Right lobe of liver (tissue), 6 donors: ENCODE measurements at regions not wholly inside any gene's neighbourhood (a gene's known extent, or its start where the extent isn't known, plus 50 kb on each side); places are given as distances from the start of the nearest gene placed in this dataset.

Experiments
- ATAC-seq, 4 donors: fragments of 200-7000 bp; cut with Tn5 transposase; one replicate each; pipeline ENCODE4 v1.9.1; 2020; ENCODE audit warnings: mild to moderate bottlenecking in 4 of 4, moderate library complexity in 4 of 4
- DNase-seq, 3 donors: peaks; one replicate each; pipeline ENCODE4 v3.0.0-alpha.2; 2020
- H3K27ac ChIP-seq, 3 donors: fragments of 200-600 bp; one replicate each; pipeline ENCODE4 v1.8.0; 2022
- H3K27me3 ChIP-seq, 2 donors: fragments of 200-600 bp; one replicate each; pipeline ENCODE4 v1.8.0; 2022
- H3K36me3 ChIP-seq, 4 donors: fragments of 200-600 bp; sonication (generic) in 1 of 4; one replicate each; pipeline versions ENCODE4 v1.5.1 to v1.8.0; 2017 to 2022; ENCODE audit warnings: control low read depth in 1 of 4
- H3K4me1 ChIP-seq, 4 donors: fragments of 200-600 bp; sonication (generic) in 1 of 4; one replicate each; pipeline versions ENCODE4 v1.5.1 to v1.8.0; 2017 to 2022; ENCODE audit warnings: control low read depth in 1 of 4
- H3K4me3 ChIP-seq, 3 donors: fragments of 200-600 bp; one replicate each; pipeline ENCODE4 v1.8.0; 2022
- H3K9me3 ChIP-seq, 4 donors: fragments of 200-600 bp; sonication (generic) in 1 of 4; one replicate each; pipeline versions ENCODE4 v1.5.1 to v1.8.0; 2017 to 2022; ENCODE audit warnings: control low read depth in 1 of 4
- CTCF ChIP-seq, 4 donors: fragments of 200-600 bp in 3 of 4; fragments of 450-650 bp in 1 of 4; IDR thresholded peaks; one replicate each; pipeline versions ENCODE4 v1.5.1 to v1.8.0; 2016 to 2022; ENCODE audit warnings: antibody characterized with exemption in 4 of 4, mild to moderate bottlenecking in 2 of 4
- POLR2A ChIP-seq: fragments of 450-650 bp; IDR thresholded peaks from one replicate; pipeline ENCODE4 v1.6.1; 2017; ENCODE audit warnings: antibody characterized with exemption, mild to moderate bottlenecking
- WGBS: methylation state at CpG from one replicate; pipeline ENCODE4 v1.1.6; 2018; ENCODE audit warnings: low coverage, low lambda C conversion rate; ENCODE audit not compliant: insufficient coverage; ENCODE audit errors: missing lambda C conversion rate; 5-methylcytosine and 5-hydroxymethylcytosine counted together
- intact Hi-C, 2 donors: fragments of 100-400 bp; cut with DNase I; formaldehyde crosslinking; loops; one replicate each; pipeline versions ENCODE4 v1.11.2 to v1.14.1; 2022
- donor health status: DM: no; HTN: yes; CAD: no.
- donor health status: DM: no; HTN: no; CAD: no.
- donor health status: DM: no; HTN: no; CAD: no.
- donor health status: DM: no; HTN: yes; CAD: no.
- donor health status: DM: no; HTN: yes; CAD: no.

GRCh38 chr2:146579147-146579930 is 1265.5 kb upstream of the ACVR2A start:
- H3K27me3 ChIP-seq, result no peaks in the 10 kb centered on the region
- H3K36me3 ChIP-seq, result peaks cover 0 to 4% (median 0%) of the 10 kb centered on the region in 4 donors
- no peak for TF ChIP-seq CTCF (IDR thresholded peaks at IDR 0.05)
- no peak for TF ChIP-seq POLR2A
- 27% methylated on average over 1 of the region's 1 CpG for WGBS
- ATAC-seq (no peak), DNase-seq (no peak)
- intact Hi-C loops, result no loop called here
- no peaks in the 10 kb centered on the region for H3K4me1 ChIP-seq
- H3K9me3 ChIP-seq, result peaks cover 0 to 2% (median 0%) of the 10 kb centered on the region in 4 donors
- H3K4me3 ChIP-seq, result no peak overlapping the region
- no peak overlapping the region for H3K27ac ChIP-seq

- ATAC-seq (no peak), DNase-seq (no peak)
- Histone ChIP-seq H3K4me1 (no peaks in the 10 kb centered on the region), H3K36me3 (peaks cover 0 to 5% (median 0%) of the 10 kb centered on the region in 4 donors), H3K27ac (no peak overlapping the region), H3K27me3 (no peaks in the 10 kb centered on the region), H3K4me3 (no peak overlapping the region), H3K9me3 (peaks cover 0 to 2% (median 0%) of the 10 kb centered on the region in 4 donors)
- intact Hi-C loops, result no loop called here
- TF ChIP-seq POLR2A (no peak), CTCF (IDR thresholded peaks at IDR 0.05) (no peak)
- 63% methylated on average over 8 of the region's 8 CpGs for WGBS
Observed at GRCh38 chr2:146576339-146577111, 1268.3 kb upstream of the ACVR2A start.

- WGBS, result 55% methylated on average over 1 of the region's 1 CpG
- no peak for DNase-seq
- Histone ChIP-seq H3K9me3 (peaks cover 0 to 2% (median 0%) of the 10 kb centered on the region in 4 donors), H3K4me3 (no peak overlapping the region), H3K4me1 (no peaks in the 10 kb centered on the region), H3K36me3 (peaks cover 0 to 5% (median 0%) of the 10 kb centered on the region in 4 donors), H3K27ac (no peak overlapping the region), H3K27me3 (no peaks in the 10 kb centered on the region)
- ATAC-seq, result no peak
- TF ChIP-seq CTCF (IDR thresholded peaks at IDR 0.05) (no peak), POLR2A (no peak)
- intact Hi-C loops, result no loop called here
Observed at GRCh38 chr2:146572598-146572997, 1272.2 kb upstream of the ACVR2A start.

GRCh38 chr2:146561996-146562395 is 1282.8 kb upstream of the ACVR2A start:
- Histone ChIP-seq H3K9me3 (no peaks in the 10 kb centered on the region), H3K4me3 (no peak overlapping the region), H3K36me3 (no peaks in the 10 kb centered on the region), H3K4me1 (no peaks in the 10 kb centered on the region), H3K27me3 (no peaks in the 10 kb centered on the region), H3K27ac (no peak overlapping the region)
- TF ChIP-seq POLR2A, result no peak
- TF ChIP-seq CTCF (IDR thresholded peaks at IDR 0.05), result no peak
- 55% methylated on average over 1 of the region's 1 CpG for WGBS
- ATAC-seq (no peak), DNase-seq (no peak)
- intact Hi-C loops, result no loop called here
